ENCODE measurements at regions not wholly inside any gene's neighbourhood (a gene's known extent, or its start where the extent isn't known, plus 50 kb on each side); places are given as distances from the start of the nearest gene placed in this dataset.
A peak's percentile ranks its signal among the peaks of the same experiment; 100 is the strongest.

DNA sequence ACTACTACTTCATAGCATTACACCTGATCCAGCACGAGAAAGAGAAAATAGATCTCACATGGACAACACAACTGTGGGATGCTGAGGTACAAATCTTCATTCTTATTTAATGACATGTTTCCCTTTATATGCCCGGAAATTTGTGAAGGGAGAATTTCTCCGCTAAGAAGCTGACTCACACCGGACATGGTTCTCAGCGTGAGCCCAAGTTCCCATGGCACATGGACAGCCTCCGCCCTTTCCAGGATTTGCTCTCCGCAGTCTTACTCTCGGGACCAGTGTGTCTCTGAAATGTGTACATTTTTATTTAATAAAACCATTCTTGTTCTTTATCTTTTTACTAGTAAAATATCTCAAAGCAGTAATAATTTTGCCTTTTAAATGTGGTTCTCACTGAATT, 1154.8 kb downstream of the TMEM121 start:
- no peak for DNase-seq (ENCODE audit: low read depth)
- TF ChIP-seq MYC (IDR thresholded peaks at IDR 0.05; ENCODE audit: low read depth, low read length) (no peak), POLR2A (IDR thresholded peaks at IDR 0.05; ENCODE audit: extremely low read depth, insufficient read length) (no peak)
- TF ChIP-seq, protein P1, sequence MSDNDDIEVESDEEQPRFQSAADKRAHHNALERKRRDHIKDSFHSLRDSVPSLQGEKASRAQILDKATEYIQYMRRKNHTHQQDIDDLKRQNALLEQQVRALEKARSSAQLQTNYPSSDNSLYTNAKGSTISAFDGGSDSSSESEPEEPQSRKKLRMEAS (IDR thresholded peaks at IDR 0.05; ENCODE audit: low read depth, low read length): no peak
- TF ChIP-seq, protein P2, sequence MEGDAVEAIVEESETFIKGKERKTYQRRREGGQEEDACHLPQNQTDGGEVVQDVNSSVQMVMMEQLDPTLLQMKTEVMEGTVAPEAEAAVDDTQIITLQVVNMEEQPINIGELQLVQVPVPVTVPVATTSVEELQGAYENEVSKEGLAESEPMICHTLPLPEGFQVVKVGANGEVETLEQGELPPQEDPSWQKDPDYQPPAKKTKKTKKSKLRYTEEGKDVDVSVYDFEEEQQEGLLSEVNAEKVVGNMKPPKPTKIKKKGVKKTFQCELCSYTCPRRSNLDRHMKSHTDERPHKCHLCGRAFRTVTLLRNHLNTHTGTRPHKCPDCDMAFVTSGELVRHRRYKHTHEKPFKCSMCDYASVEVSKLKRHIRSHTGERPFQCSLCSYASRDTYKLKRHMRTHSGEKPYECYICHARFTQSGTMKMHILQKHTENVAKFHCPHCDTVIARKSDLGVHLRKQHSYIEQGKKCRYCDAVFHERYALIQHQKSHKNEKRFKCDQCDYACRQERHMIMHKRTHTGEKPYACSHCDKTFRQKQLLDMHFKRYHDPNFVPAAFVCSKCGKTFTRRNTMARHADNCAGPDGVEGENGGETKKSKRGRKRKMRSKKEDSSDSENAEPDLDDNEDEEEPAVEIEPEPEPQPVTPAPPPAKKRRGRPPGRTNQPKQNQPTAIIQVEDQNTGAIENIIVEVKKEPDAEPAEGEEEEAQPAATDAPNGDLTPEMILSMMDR (IDR thresholded peaks at IDR 0.05; ENCODE audit: low read depth, low read length): no peak
- no peak overlapping the region for H3K4me3 ChIP-seq (ENCODE audit: low read depth, low read length)

DNA sequence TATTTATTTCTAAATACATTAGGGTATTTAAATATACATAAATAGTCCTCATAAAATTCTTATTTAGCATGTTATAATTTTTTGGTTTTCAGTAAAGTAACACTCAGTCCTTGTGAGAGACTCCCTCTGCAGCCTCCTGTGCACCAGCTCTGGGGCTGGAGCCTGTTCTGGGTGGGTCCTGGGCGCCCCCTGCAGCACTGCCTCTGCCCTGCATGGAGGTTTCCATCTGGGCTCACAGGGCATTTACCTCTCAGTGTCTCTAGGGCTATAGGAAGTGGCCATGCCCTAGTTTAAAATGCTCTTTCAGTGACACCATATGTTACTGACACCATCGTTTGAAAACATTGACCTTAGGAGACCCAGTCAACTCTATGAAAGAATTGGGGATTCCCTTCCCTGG, 1155.2 kb downstream of the TMEM121 start:
- TF ChIP-seq, protein P1 (IDR thresholded peaks at IDR 0.05; ENCODE audit: low read depth, low read length): no peak
- TF ChIP-seq, protein P2 (IDR thresholded peaks at IDR 0.05; ENCODE audit: low read depth, low read length): peak; percentile 22
- no peak for DNase-seq (ENCODE audit: low read depth)
- H3K4me3 ChIP-seq (ENCODE audit: low read depth, low read length): no peak overlapping the region

DNA sequence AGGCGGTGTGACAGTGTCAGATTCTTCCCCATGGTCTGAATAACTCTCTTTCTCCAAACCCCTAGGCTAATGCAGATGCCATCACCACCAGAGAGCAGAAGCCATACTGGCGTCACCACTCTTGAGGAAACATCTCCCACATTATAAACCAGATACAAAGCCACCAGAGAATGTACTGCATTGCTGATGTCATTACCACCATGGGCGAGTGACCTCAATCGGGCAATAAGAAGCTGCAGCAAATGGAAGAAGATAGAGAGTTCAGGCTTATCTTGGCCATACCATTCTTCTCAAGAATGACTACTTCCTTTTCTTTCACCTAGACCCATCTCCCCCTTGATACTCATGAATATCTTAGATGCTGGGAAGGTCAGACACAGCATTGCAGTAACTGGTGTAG, 1157.2 kb downstream of the TMEM121 start:
- H3K4me3 ChIP-seq (ENCODE audit: low read depth, low read length): no peak overlapping the region
- TF ChIP-seq, protein P1 (IDR thresholded peaks at IDR 0.05; ENCODE audit: low read depth, low read length): no peak
- no peak for TF ChIP-seq POLR2A (IDR thresholded peaks at IDR 0.05; ENCODE audit: extremely low read depth, insufficient read length)
- TF ChIP-seq MYC (IDR thresholded peaks at IDR 0.05; ENCODE audit: low read depth, low read length): no peak
- TF ChIP-seq, protein P2 (IDR thresholded peaks at IDR 0.05; ENCODE audit: low read depth, low read length): no peak
- DNase-seq (ENCODE audit: low read depth): no peak

DNA sequence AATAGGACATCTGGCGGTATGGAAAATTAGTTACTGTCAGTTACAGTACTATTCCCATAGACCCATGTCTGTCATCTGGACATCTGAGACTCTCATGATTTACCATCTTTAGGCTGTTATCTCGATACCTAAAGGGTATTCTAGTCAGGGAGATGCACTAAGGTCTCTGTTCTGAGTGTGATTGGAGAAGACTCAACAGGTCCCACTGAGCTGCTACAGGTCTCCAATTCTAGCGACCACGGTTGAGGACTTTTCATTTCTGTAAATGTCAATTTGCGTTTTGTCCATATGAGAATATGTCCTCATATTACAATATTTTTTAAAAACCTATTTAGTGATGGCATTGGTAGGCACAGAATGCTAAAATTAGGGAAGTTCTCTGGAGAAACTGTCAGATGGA, 1160.2 kb downstream of the TMEM121 start:
- DNase-seq (ENCODE audit: low read depth): no peak
- H3K4me3 ChIP-seq (ENCODE audit: low read depth, low read length): no peak overlapping the region
- TF ChIP-seq, protein P1 (IDR thresholded peaks at IDR 0.05; ENCODE audit: low read depth, low read length): no peak
- TF ChIP-seq, protein P2 (IDR thresholded peaks at IDR 0.05; ENCODE audit: low read depth, low read length): no peak
- TF ChIP-seq MYC (IDR thresholded peaks at IDR 0.05; ENCODE audit: low read depth, low read length) (no peak), POLR2A (IDR thresholded peaks at IDR 0.05; ENCODE audit: extremely low read depth, insufficient read length) (no peak)

DNA sequence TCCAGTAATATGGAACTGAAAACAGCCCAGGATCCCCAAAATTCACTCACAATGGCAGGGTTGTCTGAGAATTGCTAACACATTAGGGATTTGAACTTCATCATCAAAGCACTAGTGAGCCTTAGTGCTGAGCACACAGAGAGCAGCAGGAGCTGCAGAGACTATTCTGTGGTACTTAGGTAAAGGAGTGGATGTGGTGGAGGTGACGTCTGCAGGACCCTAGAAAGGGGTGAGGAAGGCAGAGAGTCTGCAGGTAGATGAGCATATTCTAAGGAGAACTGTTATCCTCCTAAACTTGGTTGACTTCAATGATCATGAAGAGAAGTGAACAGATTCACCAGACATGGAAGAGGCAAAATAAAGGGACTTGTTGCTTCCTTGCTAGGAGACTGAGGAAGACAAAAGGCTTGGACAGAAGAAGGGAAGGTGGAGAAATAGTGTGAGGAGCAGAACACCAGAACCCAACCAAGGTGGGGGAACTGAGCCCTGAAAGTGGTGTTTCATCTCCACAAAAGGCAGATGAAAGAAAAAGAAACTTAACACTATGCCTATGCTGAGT, 1164.0 kb downstream of the TMEM121 start:
- no peak for DNase-seq (ENCODE audit: low read depth)
- H3K4me3 ChIP-seq (ENCODE audit: low read depth, low read length): no peak overlapping the region
- TF ChIP-seq MYC (IDR thresholded peaks at IDR 0.05; ENCODE audit: low read depth, low read length) (no peak), POLR2A (IDR thresholded peaks at IDR 0.05; ENCODE audit: extremely low read depth, insufficient read length) (no peak)
- TF ChIP-seq, protein P2 (IDR thresholded peaks at IDR 0.05; ENCODE audit: low read depth, low read length): no peak
- TF ChIP-seq, protein P1 (IDR thresholded peaks at IDR 0.05; ENCODE audit: low read depth, low read length): no peak

Measured in NB4 (cell line).